DMS79 (cell line): ENCODE measurements at regions not wholly inside any gene's neighbourhood (a gene's known extent, or its start where the extent isn't known, plus 50 kb on each side); places are given as distances from the start of the nearest gene placed in this dataset.
"Not testable (repeated sequence)": the region's sequence is repeated elsewhere in the genome, so short reads cannot be mapped to it uniquely, and the experiment has no call there.

Experiments used
- DNase-seq: peaks from one replicate; lab custom pipeline; 2025; lab: John Stamatoyannopoulos, UW

- not testable (repeated sequence) for DNase-seq
Observed at GRCh38 chr16:29145086-29145485, 160.2 kb downstream of the LAT start.

GRCh38 chr16:29144669-29145062 lies 159.8 kb downstream of the LAT start:
- not testable (repeated sequence) for DNase-seq

- not testable (repeated sequence) for DNase-seq
Observed at GRCh38 chr16:29143739-29144668, 159.2 kb downstream of the LAT start.

- not testable (repeated sequence) for DNase-seq
Observed at GRCh38 chr16:29142506-29142905, 157.7 kb downstream of the LAT start.

GRCh38 chr16:29141586-29142324 lies 156.9 kb downstream of the LAT start:
- no peak for DNase-seq

- not testable (repeated sequence) for DNase-seq
Observed at GRCh38 chr16:29141121-29141520, 156.3 kb downstream of the LAT start.

GRCh38 chr16:29139901-29140855 lies 155.3 kb downstream of the LAT start:
- DNase-seq: not testable (repeated sequence)

GRCh38 chr16:29139261-29139802 lies 154.5 kb downstream of the LAT start:
- no peak for DNase-seq

- not testable (repeated sequence) for DNase-seq
Observed at GRCh38 chr16:29138698-29139097, 153.8 kb downstream of the LAT start.

GRCh38 chr16:29137894-29138662 lies 153.2 kb downstream of the LAT start:
- not testable (repeated sequence) for DNase-seq

- DNase-seq: not testable (repeated sequence)
Observed at GRCh38 chr16:29137461-29137860, 152.6 kb downstream of the LAT start.

- not testable (repeated sequence) for DNase-seq
Observed at GRCh38 chr16:29136916-29137315, 152.1 kb downstream of the LAT start.

- DNase-seq: not testable (repeated sequence)
Observed at GRCh38 chr16:29136046-29136696, 151.3 kb downstream of the LAT start.

GRCh38 chr16:29135098-29135497 lies 150.2 kb downstream of the LAT start:
- DNase-seq: not testable (repeated sequence)

- DNase-seq: not testable (repeated sequence)
Observed at GRCh38 chr16:29133681-29134430, 149.0 kb downstream of the LAT start.

- DNase-seq: not testable (repeated sequence)
Observed at GRCh38 chr16:29132869-29133268, 148.0 kb downstream of the LAT start.

GRCh38 chr16:29132444-29132843 lies 147.6 kb downstream of the LAT start:
- DNase-seq: not testable (repeated sequence)

- not testable (repeated sequence) for DNase-seq
Observed at GRCh38 chr16:29130901-29131851, 146.3 kb downstream of the LAT start.
